GM21576 (cell line): ENCODE measurements at regions not wholly inside any gene's neighbourhood (a gene's known extent, or its start where the extent isn't known, plus 50 kb on each side); places are given as distances from the start of the nearest gene placed in this dataset.

Experiments used
- ATAC-seq: cut with Tn5 transposase; IDR thresholded peaks from one replicate; pipeline ENCODE4 v1.9.1; 2021; ENCODE audit warnings: mild to moderate bottlenecking, moderate library complexity; ENCODE audit not compliant: unreplicated experiment

- ATAC-seq, result no peak
Observed at GRCh38 chr5:174356536-174356935, 311.0 kb downstream of the NSG2 start.

- ATAC-seq, result no peak
Observed at GRCh38 chr5:174358276-174358675, 312.8 kb downstream of the NSG2 start.

GRCh38 chr5:174359071-174359470 lies 313.6 kb downstream of the NSG2 start:
- ATAC-seq, result no peak

GRCh38 chr5:174362514-174362913 lies 317.0 kb downstream of the NSG2 start:
- ATAC-seq, result no peak

GRCh38 chr5:174363934-174364333 lies 318.4 kb downstream of the NSG2 start:
- no peak for ATAC-seq

- ATAC-seq, result no peak
Observed at GRCh38 chr5:174364676-174365075, 319.2 kb downstream of the NSG2 start.

- ATAC-seq, result no peak
Observed at GRCh38 chr5:174371600-174372094, 326.1 kb downstream of the NSG2 start.

GRCh38 chr5:174374206-174374605 lies 328.7 kb downstream of the NSG2 start:
- ATAC-seq, result no peak

- ATAC-seq, result no peak
Observed at GRCh38 chr5:174376056-174376455, 330.6 kb downstream of the NSG2 start.

- no peak for ATAC-seq
Observed at GRCh38 chr5:174376726-174377373, 331.3 kb downstream of the NSG2 start.

- no peak for ATAC-seq
Observed at GRCh38 chr5:174378121-174378874, 332.8 kb downstream of the NSG2 start.

GRCh38 chr5:174380311-174380710 lies 334.8 kb downstream of the NSG2 start:
- ATAC-seq, result no peak

- ATAC-seq, result no peak
Observed at GRCh38 chr5:174381241-174381640, 335.7 kb downstream of the NSG2 start.

- no peak for ATAC-seq
Observed at GRCh38 chr5:174383210-174384167, 338.0 kb downstream of the NSG2 start.

- no peak for ATAC-seq
Observed at GRCh38 chr5:174384509-174384947, 339.0 kb downstream of the NSG2 start.

- no peak for ATAC-seq
Observed at GRCh38 chr5:174386306-174386705, 338.1 kb upstream of the MSX2 start.

- ATAC-seq, result no peak
Observed at GRCh38 chr5:174386846-174387245, 337.5 kb upstream of the MSX2 start.

GRCh38 chr5:174387448-174387847 lies 336.9 kb upstream of the MSX2 start:
- no peak for ATAC-seq

GRCh38 chr5:174392892-174393291 lies 331.5 kb upstream of the MSX2 start:
- no peak for ATAC-seq

GRCh38 chr5:174396541-174396940 lies 327.8 kb upstream of the MSX2 start:
- ATAC-seq, result no peak

- ATAC-seq, result no peak
Observed at GRCh38 chr5:174397206-174397605, 327.2 kb upstream of the MSX2 start.
